ENCODE measurements at regions not wholly inside any gene's neighbourhood (a gene's known extent, or its start where the extent isn't known, plus 50 kb on each side); places are given as distances from the start of the nearest gene placed in this dataset.
"Not testable (repeated sequence)": the region's sequence is repeated elsewhere in the genome, so short reads cannot be mapped to it uniquely, and the experiment has no call there.

DNA sequence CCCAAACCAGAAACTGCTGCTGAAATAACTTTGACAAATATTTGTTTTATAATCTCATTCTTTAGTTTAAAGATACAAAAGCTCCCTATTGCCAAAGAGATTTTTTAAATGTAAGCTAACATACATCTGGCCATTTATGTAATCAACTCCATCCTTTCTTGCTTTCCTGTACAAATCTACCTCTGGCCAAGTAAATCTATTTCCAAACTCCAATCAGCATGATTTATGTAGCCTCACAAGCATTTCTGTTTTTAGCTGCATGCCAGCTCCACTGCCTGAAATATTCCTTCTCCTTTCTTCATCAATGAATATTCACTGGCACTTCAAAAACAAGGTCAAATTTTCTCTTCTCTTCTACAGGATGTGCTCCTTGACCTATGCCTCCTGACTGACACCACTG lies 80.0 kb downstream of the SHOX2 start:
- DNase-seq, result no peak

GRCh38 chr3:158019897-158020296 lies 86.3 kb downstream of the SHOX2 start:
- DNase-seq, result not testable (repeated sequence)

DNA sequence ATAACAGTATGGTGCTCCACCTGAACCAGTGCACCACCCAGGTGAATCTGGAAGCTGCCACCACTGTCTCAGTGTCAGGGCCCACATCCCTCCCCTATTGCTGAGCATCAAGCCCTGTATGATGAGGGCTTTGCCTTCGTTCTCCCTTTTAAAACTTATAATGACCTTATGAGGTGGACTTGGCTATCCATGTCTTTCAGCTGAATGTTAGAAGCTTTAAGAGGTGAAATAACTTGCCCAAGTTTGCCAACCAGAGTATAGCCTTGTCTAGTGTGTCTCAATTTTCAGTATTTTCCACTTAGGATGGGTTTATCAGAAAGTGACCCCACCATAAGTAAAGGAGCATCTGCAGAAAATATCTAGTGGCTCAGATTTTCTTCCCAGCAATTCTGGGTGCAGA lies 87.8 kb downstream of the SHOX2 start:
- no peak for DNase-seq

- DNase-seq, result no peak
These were observed 93.3 kb downstream of the SHOX2 start for GRCh38 chr3:158012901-158013300.

- DNase-seq, result no peak
These were observed 100.7 kb downstream of the SHOX2 start for GRCh38 chr3:158005391-158006100.

DNA sequence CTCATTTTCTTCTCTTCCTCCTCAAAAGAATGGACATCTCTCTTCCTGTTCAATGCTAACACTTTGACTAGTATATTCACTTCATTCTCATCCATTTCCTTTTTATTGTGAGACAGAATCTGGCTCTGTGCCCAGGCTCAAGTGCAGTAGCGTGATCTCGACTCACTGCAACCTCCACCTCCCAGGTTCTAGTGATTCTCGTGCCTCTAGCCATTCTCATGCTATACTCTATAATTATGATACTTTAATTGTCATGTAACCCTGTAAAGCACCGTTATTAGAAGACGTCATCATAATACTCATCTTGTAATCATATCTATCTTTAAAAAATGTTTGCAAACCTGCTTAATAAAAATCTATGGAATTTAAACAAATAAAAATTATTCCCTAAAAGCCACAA lies 107.0 kb downstream of the SHOX2 start:
- DNase-seq, result no peak

DNA sequence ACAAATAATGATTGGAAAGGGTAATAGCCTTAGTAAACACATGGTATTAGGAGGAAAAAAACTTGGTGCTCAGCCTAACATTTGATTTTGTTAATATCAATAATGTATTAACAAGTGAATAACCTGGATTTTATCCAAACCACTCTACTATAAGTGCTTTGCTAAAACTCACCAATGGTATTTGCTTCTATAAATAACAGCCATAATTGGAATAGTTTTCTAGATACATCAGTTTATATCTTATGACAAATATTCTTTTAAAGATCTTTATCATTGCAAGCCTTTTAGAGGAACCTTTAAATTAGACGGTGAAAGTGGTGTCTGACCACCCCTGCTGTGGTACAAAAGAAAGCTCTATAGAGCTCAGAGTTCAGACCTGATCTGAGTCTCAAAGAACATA lies 123.9 kb downstream of the SHOX2 start:
- no peak for DNase-seq

DNA sequence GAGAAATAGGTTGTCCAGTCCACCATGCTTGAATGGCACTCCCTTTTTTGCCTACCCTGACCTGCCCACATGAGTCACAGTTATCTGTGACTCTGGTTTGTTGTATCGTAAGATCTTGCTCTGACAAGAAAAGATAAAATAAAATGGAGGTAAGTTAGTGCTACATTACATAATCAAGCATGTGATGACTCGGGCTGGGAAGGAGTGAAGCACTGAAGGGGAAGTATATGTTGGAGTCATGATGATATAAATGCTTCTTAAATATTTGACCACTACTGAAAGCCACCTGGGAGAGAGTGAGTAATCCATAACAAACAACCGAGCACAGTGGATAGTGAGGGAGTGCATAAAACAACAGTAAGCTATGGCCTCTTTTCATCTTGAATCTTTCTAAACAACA lies 124.4 kb downstream of the SHOX2 start:
- no peak for DNase-seq

- no peak for DNase-seq
These were observed 127.2 kb downstream of the SHOX2 start for GRCh38 chr3:157979022-157979421.

DNA sequence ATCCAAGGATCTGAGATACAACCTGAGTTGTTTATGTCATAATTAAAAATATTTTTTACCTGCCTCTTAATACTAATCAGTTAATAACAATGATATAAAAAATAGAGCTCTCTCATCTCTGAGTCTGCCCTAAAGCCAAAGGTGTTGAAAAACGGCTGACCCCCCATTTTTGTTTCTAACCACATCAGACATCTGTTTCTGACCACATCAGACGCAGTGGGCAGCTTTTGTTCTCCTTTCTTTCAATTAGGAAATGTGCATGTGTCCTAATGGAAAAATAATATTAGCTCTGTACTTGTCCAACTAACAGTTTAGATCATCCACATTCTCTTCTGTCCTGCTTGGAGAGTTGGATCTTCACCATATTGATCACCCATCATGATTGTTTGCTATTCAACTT lies 144.6 kb downstream of the SHOX2 start:
- no peak for DNase-seq

DNA sequence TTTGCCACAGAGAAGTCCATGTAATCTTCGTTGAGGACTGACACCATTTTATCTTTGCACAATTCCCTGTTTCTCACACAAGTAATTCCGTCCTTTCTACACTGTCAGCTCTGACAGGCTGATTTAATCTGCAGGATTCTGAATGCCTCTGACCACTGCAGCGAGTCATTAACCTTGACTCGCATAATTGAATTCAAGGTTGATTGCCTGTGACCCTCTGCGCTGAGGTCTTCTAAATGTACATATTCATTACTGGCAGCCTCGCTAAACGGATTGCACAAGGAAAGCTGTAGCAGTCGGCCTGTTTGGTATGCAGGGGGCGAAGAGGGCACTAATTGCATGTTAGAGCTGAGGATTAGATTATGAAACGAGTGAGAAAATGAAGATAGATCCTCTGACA lies 147.8 kb downstream of the SHOX2 start:
- DNase-seq, result no peak

- DNase-seq, result no peak
These were observed 149.4 kb downstream of the SHOX2 start for GRCh38 chr3:157956850-157957249.

DNA sequence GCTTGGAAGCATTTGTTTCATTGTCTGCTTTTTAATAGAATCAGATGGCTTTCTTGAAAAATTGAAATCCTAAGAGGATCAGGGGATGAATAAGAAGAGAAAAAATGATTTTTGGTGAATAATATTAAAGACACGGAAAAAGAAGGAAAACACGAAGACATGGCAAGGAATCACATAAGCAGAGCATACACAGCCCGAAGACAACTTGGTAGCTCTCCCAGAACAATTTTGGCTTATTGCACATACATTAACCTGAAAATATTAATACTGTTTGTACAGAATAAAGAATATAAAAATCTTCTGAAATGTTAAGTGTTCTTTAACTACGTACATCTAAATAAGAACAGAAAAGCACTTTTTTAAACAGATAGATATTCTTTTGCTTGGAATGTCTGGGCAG lies 150.0 kb downstream of the SHOX2 start:
- no peak for DNase-seq

- no peak for DNase-seq
These were observed 152.7 kb downstream of the SHOX2 start for GRCh38 chr3:157953565-157953964.

DNA sequence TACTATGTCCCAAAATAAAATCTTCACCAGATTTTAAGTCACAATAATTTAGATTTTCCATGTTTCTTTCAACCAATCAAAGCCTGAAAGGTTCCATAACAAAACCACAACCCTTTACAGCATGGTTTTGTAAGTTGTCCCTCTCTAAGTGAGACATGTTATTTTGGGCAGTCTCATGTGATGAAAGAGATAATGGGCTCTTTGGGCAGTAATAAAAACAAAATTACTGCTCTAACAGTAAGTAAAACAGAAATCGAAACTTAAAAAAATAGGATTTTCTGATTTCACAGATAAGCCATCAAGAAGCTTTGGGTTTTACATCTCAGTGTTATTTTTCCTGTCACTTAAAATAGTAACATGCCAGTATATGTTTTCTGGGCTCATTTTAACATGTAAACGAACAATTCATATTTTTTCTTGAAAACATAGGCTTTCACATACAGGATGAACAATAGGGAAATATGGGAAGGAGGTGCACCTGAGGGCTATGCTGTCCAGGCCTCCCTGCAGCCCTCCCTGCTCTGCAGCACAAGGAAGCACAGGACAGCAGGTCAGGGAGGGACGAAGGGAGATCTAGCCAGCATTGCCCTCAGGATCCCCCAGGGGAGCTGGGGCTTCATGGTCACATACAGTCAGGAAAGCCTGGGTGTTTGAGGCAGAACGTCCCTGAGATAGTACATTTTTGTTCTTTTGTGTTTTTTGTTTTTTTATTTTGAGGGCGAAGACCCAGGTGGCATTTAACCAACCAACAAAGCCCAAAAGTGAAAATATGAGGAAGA lies 157.4 kb downstream of the SHOX2 start:
- DNase-seq, result no peak

GRCh38 chr3:157939166-157939565 lies 167.1 kb downstream of the SHOX2 start:
- DNase-seq, result no peak

DNA sequence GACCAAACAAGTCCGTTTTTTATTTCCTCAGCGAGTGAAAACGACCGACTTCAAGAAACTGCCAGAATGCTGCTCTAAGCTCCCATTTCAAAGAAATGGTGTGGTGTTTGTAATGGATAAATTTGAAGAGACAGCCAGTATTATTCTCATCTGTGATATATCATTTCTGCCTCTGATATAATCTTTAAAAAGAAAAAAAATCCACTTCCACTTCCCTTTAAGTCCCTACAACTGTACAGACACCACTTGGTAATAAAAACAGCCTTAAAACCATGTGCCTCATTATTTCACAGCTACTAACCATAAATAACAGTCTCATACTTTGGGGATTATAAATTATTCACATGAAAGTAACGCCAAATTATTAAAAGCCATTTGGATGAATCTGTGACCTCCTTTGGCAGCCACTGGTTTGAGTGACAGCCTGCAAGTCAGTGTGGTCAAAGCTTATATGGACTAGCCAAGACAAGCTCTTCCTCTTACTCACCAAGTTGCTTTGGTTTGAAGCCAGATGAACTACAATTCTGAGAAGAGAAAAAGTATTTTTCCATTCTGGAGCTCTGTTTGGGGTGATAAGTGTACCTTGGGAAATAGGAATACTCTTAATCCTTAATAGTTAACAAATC lies 168.0 kb downstream of the SHOX2 start:
- DNase-seq, result no peak

DNA sequence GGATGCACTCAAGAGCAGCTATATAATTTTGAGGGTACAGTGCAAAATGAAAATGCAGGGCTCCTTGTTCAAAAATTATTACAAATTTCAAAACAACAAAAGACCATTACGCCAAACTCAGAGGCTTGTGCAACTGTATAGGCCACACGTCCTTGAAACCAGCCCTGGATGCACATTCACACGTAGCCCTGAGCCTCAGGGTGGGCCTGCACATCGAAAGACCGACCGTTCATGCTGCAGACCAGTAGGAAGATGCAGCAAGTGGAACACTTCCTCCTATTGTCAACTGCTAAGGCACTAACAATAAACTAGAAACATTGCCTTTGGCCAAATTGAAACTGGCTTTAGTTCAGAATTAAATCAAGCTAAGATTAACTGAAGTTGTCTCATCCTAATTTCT lies 174.7 kb downstream of the SHOX2 start:
- no peak for DNase-seq

- DNase-seq, result no peak
These were observed 176.0 kb downstream of the SHOX2 start for GRCh38 chr3:157930000-157930780.

DNA sequence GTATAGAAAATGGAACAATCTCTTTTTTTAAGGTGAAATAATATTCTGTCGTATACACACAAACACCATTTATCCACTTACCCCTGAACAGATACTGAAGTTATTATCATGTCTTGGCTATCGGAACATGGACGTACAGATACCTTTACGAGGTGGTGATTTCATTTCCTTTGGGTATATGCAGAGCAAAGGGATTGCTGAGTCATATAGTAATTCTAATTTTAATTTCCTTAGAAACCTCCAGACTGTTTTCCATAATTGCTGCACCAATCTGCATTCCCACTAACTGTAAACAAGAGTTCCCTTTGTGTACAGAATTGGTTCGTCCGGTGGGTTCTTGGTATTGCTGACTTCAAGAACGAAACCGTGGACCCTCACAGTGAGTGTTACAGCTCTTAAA lies 179.4 kb downstream of the SHOX2 start:
- DNase-seq, result no peak

- no peak for DNase-seq
These were observed 183.6 kb downstream of the SHOX2 start for GRCh38 chr3:157922614-157923013.

- DNase-seq, result no peak
These were observed 184.4 kb downstream of the SHOX2 start for GRCh38 chr3:157921811-157922210.
